Chondrocyte (in vitro differentiated cells): ENCODE measurements at regions not wholly inside any gene's neighbourhood (a gene's known extent, or its start where the extent isn't known, plus 50 kb on each side); places are given as distances from the start of the nearest gene placed in this dataset.
A peak's percentile ranks its signal among the peaks of the same experiment; 100 is the strongest.

Experiments
- DNase-seq: peaks from one replicate; pipeline ENCODE4 v3.0.0; 2021; ENCODE audit warnings: mixed read lengths, low spot score
- H3K27ac Mint-ChIP-seq: one replicate; pipeline ENCODE4 v1.8.0; 2021; ENCODE audit warnings: mild to moderate bottlenecking, moderate library complexity, mixed read lengths; ENCODE audit not compliant: unreplicated experiment
- H3K27me3 Mint-ChIP-seq: 2 replicates; pipeline ENCODE4 v1.8.0; 2021; ENCODE audit warnings: low read depth, mixed read lengths
- H3K36me3 Mint-ChIP-seq: 2 replicates; pipeline ENCODE4 v1.8.0; 2021; ENCODE audit warnings: low read depth, mixed read lengths
- H3K4me1 Mint-ChIP-seq: 2 replicates; pipeline ENCODE4 v1.8.0; 2021; ENCODE audit warnings: low read depth, mild to moderate bottlenecking, mixed read lengths
- H3K4me3 Mint-ChIP-seq: one replicate; pipeline ENCODE4 v1.8.0; 2021; ENCODE audit warnings: mild to moderate bottlenecking, moderate library complexity, mixed read lengths; ENCODE audit not compliant: unreplicated experiment
- H3K9me3 Mint-ChIP-seq: 2 replicates; pipeline ENCODE4 v1.8.0; 2021; ENCODE audit warnings: low read depth, mixed read lengths
- CTCF ChIP-seq: fragments of 200-600 bp; sonication (generic); IDR thresholded peaks from 2 replicates; pipeline ENCODE4 v1.5.0; 2021; ENCODE audit warnings: antibody characterized with exemption, mild to moderate bottlenecking, moderate library complexity

- no peak for DNase-seq
- Mint-ChIP-seq H3K36me3 (no peaks in the 10 kb centered on the region), H3K27ac (no peak overlapping the region), H3K9me3 (no peaks in the 10 kb centered on the region), H3K27me3 (no peaks in the 10 kb centered on the region), H3K4me1 (peaks cover 23% of the 10 kb centered on the region), H3K4me3 (no peak overlapping the region)
- no peak for TF ChIP-seq CTCF
Measured at GRCh38 chr22:27308513-27308912, 493.0 kb downstream of the MN1 start.

- no peak overlapping the region for H3K27ac Mint-ChIP-seq
- no peak for DNase-seq
- H3K36me3 Mint-ChIP-seq: no peaks in the 10 kb centered on the region
- no peaks in the 10 kb centered on the region for H3K27me3 Mint-ChIP-seq
- TF ChIP-seq CTCF: no peak
- no peak overlapping the region for H3K4me3 Mint-ChIP-seq
- H3K4me1 Mint-ChIP-seq: peaks cover 23% of the 10 kb centered on the region
- H3K9me3 Mint-ChIP-seq: no peaks in the 10 kb centered on the region
Measured at GRCh38 chr22:27309697-27310096, 491.9 kb downstream of the MN1 start.

GRCh38 chr22:27310966-27311697 is 490.4 kb downstream of the MN1 start:
- no peak overlapping the region for H3K27ac Mint-ChIP-seq
- no peaks in the 10 kb centered on the region for H3K9me3 Mint-ChIP-seq
- TF ChIP-seq CTCF: peak; percentile 39
- H3K36me3 Mint-ChIP-seq: no peaks in the 10 kb centered on the region
- peaks cover 26% of the 10 kb centered on the region for H3K4me1 Mint-ChIP-seq
- no peaks in the 10 kb centered on the region for H3K27me3 Mint-ChIP-seq
- no peak overlapping the region for H3K4me3 Mint-ChIP-seq
- no peak for DNase-seq

DNA sequence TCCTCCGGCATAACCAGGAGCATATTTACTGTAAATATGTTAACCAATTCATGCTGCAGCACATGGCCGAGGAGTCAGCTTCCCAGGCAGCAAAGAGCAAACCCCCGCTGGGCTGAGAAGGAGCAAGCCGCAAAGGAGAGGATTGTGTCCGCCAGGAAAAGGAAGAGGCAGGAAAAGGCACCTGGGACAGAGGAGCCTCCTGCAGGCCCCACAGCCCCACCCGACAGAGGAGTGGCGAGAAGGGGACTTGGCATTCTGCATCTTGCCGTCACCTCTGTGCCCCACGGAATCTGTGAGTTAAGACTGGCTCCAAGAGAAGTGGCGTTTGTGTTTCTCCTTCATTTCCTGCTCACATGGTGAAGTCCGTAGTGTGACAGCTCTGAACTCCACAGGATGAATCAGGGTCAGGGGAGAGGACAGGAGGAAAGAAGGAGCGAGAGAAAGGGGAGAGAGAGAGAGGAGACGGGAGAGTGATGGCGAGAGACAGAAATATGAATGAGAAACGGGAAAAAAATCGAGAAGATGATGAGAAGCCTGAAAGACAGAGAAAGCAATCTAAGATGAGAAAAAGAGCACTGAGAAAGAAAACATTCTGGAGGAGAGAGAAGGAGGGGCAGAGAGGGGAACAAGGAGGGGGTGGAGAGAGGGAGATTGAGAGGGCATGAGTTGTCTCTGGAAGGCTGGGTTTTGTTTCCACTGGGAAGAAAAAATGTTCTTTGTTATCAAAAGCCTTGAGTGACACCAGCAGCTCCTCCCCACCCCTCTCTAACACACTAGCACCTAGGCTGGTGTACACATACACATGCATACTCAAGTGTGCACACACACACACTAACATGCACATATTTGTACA is 489.6 kb downstream of the MN1 start:
- TF ChIP-seq CTCF: no peak
- H3K4me1 Mint-ChIP-seq: peaks cover 31% of the 10 kb centered on the region
- no peaks in the 10 kb centered on the region for H3K9me3 Mint-ChIP-seq
- no peaks in the 10 kb centered on the region for H3K36me3 Mint-ChIP-seq
- DNase-seq: no peak
- no peak overlapping the region for H3K4me3 Mint-ChIP-seq
- H3K27ac Mint-ChIP-seq: no peak overlapping the region
- H3K27me3 Mint-ChIP-seq: no peaks in the 10 kb centered on the region

GRCh38 chr22:27312565-27312964 is 489.0 kb downstream of the MN1 start:
- Mint-ChIP-seq H3K4me1 (peaks cover 37% of the 10 kb centered on the region), H3K9me3 (no peaks in the 10 kb centered on the region), H3K27ac (no peak overlapping the region), H3K36me3 (no peaks in the 10 kb centered on the region), H3K27me3 (no peaks in the 10 kb centered on the region), H3K4me3 (no peak overlapping the region)
- no peak for DNase-seq
- TF ChIP-seq CTCF: no peak
